ENCODE measurements at regions not wholly inside any gene's neighbourhood (a gene's known extent, or its start where the extent isn't known, plus 50 kb on each side); places are given as distances from the start of the nearest gene placed in this dataset.

DNA sequence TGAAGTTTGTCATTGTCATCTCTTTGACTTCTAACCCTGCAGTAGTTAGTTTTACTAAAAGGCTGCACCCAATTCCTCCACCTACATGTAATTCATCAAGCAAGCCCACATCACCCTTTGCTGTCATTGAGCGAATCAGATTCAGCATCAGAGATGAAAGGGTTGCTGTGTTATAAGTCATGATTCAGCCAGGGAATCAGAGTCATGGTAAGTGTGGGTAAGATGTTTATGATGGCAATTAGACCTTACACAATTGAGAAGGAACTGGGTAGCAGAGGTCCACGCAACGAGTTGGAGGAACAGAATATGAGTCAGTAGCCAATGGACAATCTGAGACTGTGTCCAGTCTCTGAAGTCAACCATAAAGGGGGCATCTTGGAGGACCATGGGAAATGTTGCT, 162.8 kb upstream of the SNX19 start:
- no peak for TF ChIP-seq NFE2L1 (tag; IDR thresholded peaks at IDR 0.05; ENCODE audit: borderline replicate concordance, low read depth)
- no peak for TF ChIP-seq TOE1 (IDR thresholded peaks at IDR 0.05; ENCODE audit: borderline replicate concordance)
- no peak for TF ChIP-seq TOE1 (CRISPR knock-in tag; IDR thresholded peaks at IDR 0.05; ENCODE audit: borderline replicate concordance, low read depth)
- TF ChIP-seq, protein P1, sequence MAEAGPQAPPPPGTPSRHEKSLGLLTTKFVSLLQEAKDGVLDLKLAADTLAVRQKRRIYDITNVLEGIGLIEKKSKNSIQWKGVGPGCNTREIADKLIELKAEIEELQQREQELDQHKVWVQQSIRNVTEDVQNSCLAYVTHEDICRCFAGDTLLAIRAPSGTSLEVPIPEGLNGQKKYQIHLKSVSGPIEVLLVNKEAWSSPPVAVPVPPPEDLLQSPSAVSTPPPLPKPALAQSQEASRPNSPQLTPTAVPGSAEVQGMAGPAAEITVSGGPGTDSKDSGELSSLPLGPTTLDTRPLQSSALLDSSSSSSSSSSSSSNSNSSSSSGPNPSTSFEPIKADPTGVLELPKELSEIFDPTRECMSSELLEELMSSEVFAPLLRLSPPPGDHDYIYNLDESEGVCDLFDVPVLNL (CRISPR knock-in tag; IDR thresholded peaks at IDR 0.05; ENCODE audit: low read depth): no peak
- TF ChIP-seq SRSF9 (IDR thresholded peaks at IDR 0.05; ENCODE audit: borderline replicate concordance, low read depth, low read length): no peak
- no peak for TF ChIP-seq UBTF (IDR thresholded peaks at IDR 0.05; ENCODE audit: borderline replicate concordance in 1 of 2, low read depth in 2 of 2, low read length in 2 of 2)
- TF ChIP-seq, protein P2, sequence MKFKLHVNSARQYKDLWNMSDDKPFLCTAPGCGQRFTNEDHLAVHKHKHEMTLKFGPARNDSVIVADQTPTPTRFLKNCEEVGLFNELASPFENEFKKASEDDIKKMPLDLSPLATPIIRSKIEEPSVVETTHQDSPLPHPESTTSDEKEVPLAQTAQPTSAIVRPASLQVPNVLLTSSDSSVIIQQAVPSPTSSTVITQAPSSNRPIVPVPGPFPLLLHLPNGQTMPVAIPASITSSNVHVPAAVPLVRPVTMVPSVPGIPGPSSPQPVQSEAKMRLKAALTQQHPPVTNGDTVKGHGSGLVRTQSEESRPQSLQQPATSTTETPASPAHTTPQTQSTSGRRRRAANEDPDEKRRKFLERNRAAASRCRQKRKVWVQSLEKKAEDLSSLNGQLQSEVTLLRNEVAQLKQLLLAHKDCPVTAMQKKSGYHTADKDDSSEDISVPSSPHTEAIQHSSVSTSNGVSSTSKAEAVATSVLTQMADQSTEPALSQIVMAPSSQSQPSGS (CRISPR knock-in tag; IDR thresholded peaks at IDR 0.05): no peak
- no peak for TF ChIP-seq TAF1 (IDR thresholded peaks at IDR 0.05; ENCODE audit: control insufficient read depth, extremely low read depth, insufficient read depth, low read length, severe bottlenecking)
- no peak for TF ChIP-seq PHF20 (IDR thresholded peaks at IDR 0.05; ENCODE audit: partially characterized antibody)
- TF ChIP-seq POLR2A (conservative IDR thresholded peaks at IDR 0.05): no peak
- no peak for TF ChIP-seq NFIC (IDR thresholded peaks at IDR 0.05)

Data from K562 (cell line).